Left ventricle myocardium inferior (tissue), 1 donor: ENCODE measurements at regions not wholly inside any gene's neighbourhood (a gene's known extent, or its start where the extent isn't known, plus 50 kb on each side); places are given as distances from the start of the nearest gene placed in this dataset.

ENCODE experiments used
- DNase-seq: peaks from one replicate; pipeline ENCODE4 v3.0.0-alpha.2; 2020
- H3K27ac ChIP-seq: fragments of 200-600 bp; replicated peaks from 2 replicates; pipeline ENCODE4 v1.8.0; 2021
- H3K27me3 ChIP-seq: fragments of 200-600 bp; 2 replicates; pipeline ENCODE4 v1.8.0; 2021; ENCODE audit warnings: low read depth
- H3K36me3 ChIP-seq: fragments of 200-600 bp; 2 replicates; pipeline ENCODE4 v1.8.0; 2021
- H3K4me1 ChIP-seq: fragments of 200-600 bp; 2 replicates; pipeline ENCODE4 v1.8.0; 2021
- H3K4me3 ChIP-seq: fragments of 200-600 bp; 2 replicates; pipeline ENCODE4 v1.8.0; 2021; ENCODE audit warnings: mild to moderate bottlenecking, moderate library complexity
- H3K9me3 ChIP-seq: fragments of 200-600 bp; replicated peaks from 2 replicates; pipeline ENCODE4 v1.8.0; 2021
- CTCF ChIP-seq: fragments of 200-600 bp; IDR thresholded peaks from 2 replicates; pipeline ENCODE4 v1.8.0; 2021; ENCODE audit warnings: antibody characterized with exemption, mild to moderate bottlenecking, borderline replicate concordance
- intact Hi-C: fragments of 100-400 bp; cut with micrococcal nuclease; formaldehyde crosslinking; loops from one replicate; pipeline ENCODE4 v1.11.0; 2022
- donor health status: DM: no; HTN: yes; CAD: no; lungs with severe emphysema.

- no peak for TF ChIP-seq CTCF
- Histone ChIP-seq H3K27me3 (no peaks in the 10 kb centered on the region), H3K27ac (no peak overlapping the region), H3K9me3 (no peaks in the 10 kb centered on the region), H3K4me1 (no peaks in the 10 kb centered on the region), H3K4me3 (no peak overlapping the region), H3K36me3 (no peaks in the 10 kb centered on the region)
- intact Hi-C loops = no loop called here
- DNase-seq = no peak
Observed at GRCh38 chr2:195489101-195489500, 167.9 kb upstream of the SLC39A10 start.

GRCh38 chr2:195488567-195488966, 168.5 kb upstream of the SLC39A10 start:
- Histone ChIP-seq H3K27me3 (no peaks in the 10 kb centered on the region), H3K36me3 (no peaks in the 10 kb centered on the region), H3K9me3 (no peaks in the 10 kb centered on the region), H3K4me3 (no peak overlapping the region), H3K27ac (no peak overlapping the region), H3K4me1 (no peaks in the 10 kb centered on the region)
- intact Hi-C loops = no loop called here
- DNase-seq = no peak
- TF ChIP-seq CTCF = no peak

- H3K27me3 ChIP-seq = no peaks in the 10 kb centered on the region
- no peaks in the 10 kb centered on the region for H3K9me3 ChIP-seq
- no peak overlapping the region for H3K4me3 ChIP-seq
- H3K4me1 ChIP-seq = no peaks in the 10 kb centered on the region
- H3K27ac ChIP-seq = no peak overlapping the region
- no peak for TF ChIP-seq CTCF
- H3K36me3 ChIP-seq = no peaks in the 10 kb centered on the region
- DNase-seq = no peak
- intact Hi-C loops = no loop called here
Observed at GRCh38 chr2:195486987-195487644, 169.9 kb upstream of the SLC39A10 start.

GRCh38 chr2:195486520-195486919, 170.5 kb upstream of the SLC39A10 start:
- DNase-seq = no peak
- Histone ChIP-seq H3K9me3 (no peaks in the 10 kb centered on the region), H3K4me1 (no peaks in the 10 kb centered on the region), H3K27ac (no peak overlapping the region), H3K27me3 (no peaks in the 10 kb centered on the region), H3K36me3 (no peaks in the 10 kb centered on the region), H3K4me3 (no peak overlapping the region)
- intact Hi-C loops = no loop called here
- TF ChIP-seq CTCF = no peak

GRCh38 chr2:195482010-195482409, 175.0 kb upstream of the SLC39A10 start:
- H3K4me1 ChIP-seq = no peaks in the 10 kb centered on the region
- intact Hi-C loops = no loop called here
- H3K9me3 ChIP-seq = peaks cover 4% of the 10 kb centered on the region
- no peak for TF ChIP-seq CTCF
- no peak overlapping the region for H3K27ac ChIP-seq
- DNase-seq = no peak
- no peaks in the 10 kb centered on the region for H3K36me3 ChIP-seq
- no peak overlapping the region for H3K4me3 ChIP-seq
- peaks cover 1% of the 10 kb centered on the region for H3K27me3 ChIP-seq
